ENCODE measurements at regions not wholly inside any gene's neighbourhood (a gene's known extent, or its start where the extent isn't known, plus 50 kb on each side); places are given as distances from the start of the nearest gene placed in this dataset.

DNA sequence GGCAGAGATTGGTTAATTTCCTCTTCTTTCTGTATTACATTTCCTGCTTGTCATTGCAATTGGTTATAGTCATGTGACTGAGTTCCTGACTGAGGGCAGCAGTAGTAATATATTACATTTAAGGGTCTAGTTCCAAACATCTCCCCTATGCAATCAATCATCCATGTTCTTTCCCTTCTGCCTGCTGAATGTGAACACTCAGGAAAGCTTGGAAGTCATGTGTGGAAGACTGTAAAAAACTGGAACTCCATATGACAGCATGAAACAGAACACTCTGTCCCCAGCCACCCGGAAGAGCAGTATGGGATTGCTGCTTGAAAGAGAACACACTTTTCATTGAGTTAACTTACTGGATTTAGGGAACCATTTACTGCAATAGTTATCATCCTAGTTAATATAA is 459.7 kb upstream of the SEMA3A start:
- H3K36me3 ChIP-seq (ENCODE audit: control insufficient read depth, insufficient read depth, low read length): no peaks in the 10 kb centered on the region
- TF ChIP-seq, protein P1, sequence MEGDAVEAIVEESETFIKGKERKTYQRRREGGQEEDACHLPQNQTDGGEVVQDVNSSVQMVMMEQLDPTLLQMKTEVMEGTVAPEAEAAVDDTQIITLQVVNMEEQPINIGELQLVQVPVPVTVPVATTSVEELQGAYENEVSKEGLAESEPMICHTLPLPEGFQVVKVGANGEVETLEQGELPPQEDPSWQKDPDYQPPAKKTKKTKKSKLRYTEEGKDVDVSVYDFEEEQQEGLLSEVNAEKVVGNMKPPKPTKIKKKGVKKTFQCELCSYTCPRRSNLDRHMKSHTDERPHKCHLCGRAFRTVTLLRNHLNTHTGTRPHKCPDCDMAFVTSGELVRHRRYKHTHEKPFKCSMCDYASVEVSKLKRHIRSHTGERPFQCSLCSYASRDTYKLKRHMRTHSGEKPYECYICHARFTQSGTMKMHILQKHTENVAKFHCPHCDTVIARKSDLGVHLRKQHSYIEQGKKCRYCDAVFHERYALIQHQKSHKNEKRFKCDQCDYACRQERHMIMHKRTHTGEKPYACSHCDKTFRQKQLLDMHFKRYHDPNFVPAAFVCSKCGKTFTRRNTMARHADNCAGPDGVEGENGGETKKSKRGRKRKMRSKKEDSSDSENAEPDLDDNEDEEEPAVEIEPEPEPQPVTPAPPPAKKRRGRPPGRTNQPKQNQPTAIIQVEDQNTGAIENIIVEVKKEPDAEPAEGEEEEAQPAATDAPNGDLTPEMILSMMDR (IDR thresholded peaks at IDR 0.05; ENCODE audit: insufficient read depth, low read length, poor library complexity, severe bottlenecking): no peak
- no peak for DNase-seq (ENCODE audit: extremely low read depth, insufficient read length)
- H3K4me3 ChIP-seq (replicated peaks; ENCODE audit: low read depth, low read length): no peak overlapping the region
- H3K27me3 ChIP-seq (replicated peaks; ENCODE audit: control insufficient read depth, insufficient read depth, low read length): no peaks in the 10 kb centered on the region

DNA sequence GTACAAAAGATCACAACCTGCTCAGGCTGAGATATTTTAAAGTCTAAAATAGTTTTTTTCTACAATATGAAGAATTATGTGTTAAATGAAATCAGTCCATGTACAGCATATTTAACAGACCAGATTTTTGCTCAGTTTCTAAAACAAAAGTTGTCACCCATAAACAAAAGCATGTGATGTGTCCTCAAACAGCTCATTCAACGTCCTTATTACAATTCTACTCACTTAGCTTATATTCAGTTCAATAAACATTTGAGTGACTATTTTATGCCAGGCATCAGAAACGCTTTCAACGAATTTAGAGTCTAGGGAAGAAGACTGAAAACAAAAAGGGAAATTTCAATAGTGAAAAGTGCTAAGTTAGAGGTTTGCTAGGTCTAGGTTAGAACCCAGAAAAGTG is 457.3 kb upstream of the SEMA3A start:
- TF ChIP-seq, protein P1 (IDR thresholded peaks at IDR 0.05; ENCODE audit: insufficient read depth, low read length, poor library complexity, severe bottlenecking): no peak
- Histone ChIP-seq H3K27me3 (replicated peaks; ENCODE audit: control insufficient read depth, insufficient read depth, low read length) (no peaks in the 10 kb centered on the region), H3K4me3 (replicated peaks; ENCODE audit: low read depth, low read length) (no peak overlapping the region), H3K36me3 (ENCODE audit: control insufficient read depth, insufficient read depth, low read length) (no peaks in the 10 kb centered on the region)
- DNase-seq (ENCODE audit: extremely low read depth, insufficient read length): no peak

DNA sequence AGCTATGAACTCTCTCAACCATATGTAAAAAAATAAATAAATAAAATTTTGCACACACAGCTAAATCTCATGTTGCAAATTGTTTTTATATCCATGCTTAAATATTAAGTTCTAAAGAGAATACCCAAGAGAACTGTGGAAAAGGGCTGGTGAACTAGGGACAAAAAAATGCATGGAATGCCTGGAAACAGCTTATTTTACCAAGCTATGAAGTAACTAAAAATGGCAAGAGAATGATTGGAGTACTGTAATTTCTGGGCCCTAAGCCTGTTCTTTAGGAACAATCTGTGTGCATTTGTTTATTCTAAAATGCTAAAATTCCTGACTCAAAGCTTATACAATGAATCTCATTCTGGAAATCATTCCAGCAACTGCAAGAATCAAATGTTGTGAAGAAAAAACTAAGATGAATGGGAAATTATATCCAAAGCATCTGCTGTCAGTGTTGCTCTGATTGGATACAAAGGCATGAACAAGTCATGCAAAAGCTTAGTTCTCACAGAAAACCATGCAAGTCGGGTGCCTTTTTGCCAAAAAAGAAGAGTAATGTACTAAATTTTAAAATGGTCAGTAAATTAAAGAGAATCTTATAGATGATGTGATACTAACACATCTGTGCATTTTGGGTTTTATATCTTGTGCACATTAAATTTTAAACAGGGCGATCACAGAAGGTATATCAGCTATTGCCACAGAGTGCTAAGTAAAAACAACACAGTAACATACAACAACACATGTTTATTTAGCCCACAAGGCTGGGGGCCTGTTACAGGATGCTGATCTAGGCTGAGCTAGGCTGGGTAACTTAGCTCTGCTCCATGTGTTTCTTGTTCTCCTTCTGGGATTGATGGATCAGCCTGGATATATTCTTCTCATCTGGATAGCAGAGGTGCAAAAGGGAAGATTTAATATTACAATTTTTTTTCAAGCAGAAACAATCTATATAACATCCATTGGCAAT is 453.5 kb upstream of the SEMA3A start:
- TF ChIP-seq, protein P1 (IDR thresholded peaks at IDR 0.05; ENCODE audit: insufficient read depth, low read length, poor library complexity, severe bottlenecking): no peak
- Histone ChIP-seq H3K4me3 (replicated peaks; ENCODE audit: low read depth, low read length) (no peak overlapping the region), H3K36me3 (ENCODE audit: control insufficient read depth, insufficient read depth, low read length) (no peaks in the 10 kb centered on the region), H3K27me3 (replicated peaks; ENCODE audit: control insufficient read depth, insufficient read depth, low read length) (no peaks in the 10 kb centered on the region)
- no peak for DNase-seq (ENCODE audit: extremely low read depth, insufficient read length)

DNA sequence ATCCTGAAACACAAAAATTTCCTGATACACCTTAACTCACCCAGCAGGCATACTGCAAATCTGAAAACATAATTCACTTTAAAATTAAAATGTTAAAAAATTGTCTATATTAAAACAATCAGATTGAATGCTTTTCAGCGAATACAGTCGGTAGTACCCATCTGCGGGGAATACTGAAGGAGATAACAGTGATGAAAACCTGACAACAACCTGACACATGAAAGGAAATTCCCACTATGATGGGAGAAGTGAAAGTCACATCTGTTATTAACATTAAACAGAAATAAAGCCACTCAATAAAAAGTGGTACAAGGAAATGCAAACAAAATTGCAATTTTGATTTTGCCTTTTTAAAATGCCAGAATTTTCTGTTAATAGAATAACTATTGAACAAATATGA is 448.0 kb upstream of the SEMA3A start:
- H3K36me3 ChIP-seq (ENCODE audit: control insufficient read depth, insufficient read depth, low read length): no peaks in the 10 kb centered on the region
- no peak overlapping the region for H3K4me3 ChIP-seq (replicated peaks; ENCODE audit: low read depth, low read length)
- DNase-seq (ENCODE audit: extremely low read depth, insufficient read length): no peak
- H3K27me3 ChIP-seq (replicated peaks; ENCODE audit: control insufficient read depth, insufficient read depth, low read length): no peaks in the 10 kb centered on the region
- TF ChIP-seq, protein P1 (IDR thresholded peaks at IDR 0.05; ENCODE audit: insufficient read depth, low read length, poor library complexity, severe bottlenecking): no peak

DNA sequence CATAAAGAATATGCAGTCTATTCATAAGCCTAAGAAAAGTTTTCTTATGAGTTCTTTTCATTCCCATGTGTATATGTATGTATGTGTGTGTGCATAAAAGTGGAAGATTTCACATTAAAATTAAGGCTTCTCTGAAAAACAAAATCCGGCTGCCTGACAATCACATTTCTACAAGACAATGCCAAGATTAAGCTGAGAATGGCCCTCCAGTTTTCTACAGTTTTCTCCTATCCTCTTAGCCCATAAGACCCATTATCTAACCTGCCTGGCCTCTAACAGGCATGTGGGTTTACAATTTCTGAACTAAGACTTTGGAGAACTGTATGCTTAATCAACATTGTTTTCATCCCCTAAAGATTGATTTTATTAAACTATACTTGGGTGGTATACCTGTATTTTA is 446.0 kb upstream of the SEMA3A start:
- Histone ChIP-seq H3K4me3 (replicated peaks; ENCODE audit: low read depth, low read length) (no peak overlapping the region), H3K27me3 (replicated peaks; ENCODE audit: control insufficient read depth, insufficient read depth, low read length) (no peaks in the 10 kb centered on the region), H3K36me3 (ENCODE audit: control insufficient read depth, insufficient read depth, low read length) (no peaks in the 10 kb centered on the region)
- TF ChIP-seq, protein P1 (IDR thresholded peaks at IDR 0.05; ENCODE audit: insufficient read depth, low read length, poor library complexity, severe bottlenecking): no peak
- no peak for DNase-seq (ENCODE audit: extremely low read depth, insufficient read length)
